ENCODE measurements at regions not wholly inside any gene's neighbourhood (a gene's known extent, or its start where the extent isn't known, plus 50 kb on each side); places are given as distances from the start of the nearest gene placed in this dataset.
"Not testable (repeated sequence)": the region's sequence is repeated elsewhere in the genome, so short reads cannot be mapped to it uniquely, and the experiment has no call there.

GRCh38 chr5:124512236-124512635 lies 234.2 kb downstream of the ZNF608 start:
- no peak for DNase-seq (ENCODE audit: low read depth)

- no peak for DNase-seq (ENCODE audit: low read depth)
Measured at GRCh38 chr5:124511791-124512190, 234.6 kb downstream of the ZNF608 start.

- no peak for DNase-seq (ENCODE audit: low read depth)
Measured at GRCh38 chr5:124507688-124508087, 238.8 kb downstream of the ZNF608 start.

- DNase-seq (ENCODE audit: low read depth): no peak
Measured at GRCh38 chr5:124504081-124504916, 242.1 kb downstream of the ZNF608 start.

- DNase-seq (ENCODE audit: low read depth): no peak
Measured at GRCh38 chr5:124502551-124502950, 243.9 kb downstream of the ZNF608 start.

GRCh38 chr5:124499818-124500217 lies 246.6 kb downstream of the ZNF608 start:
- not testable (repeated sequence) for DNase-seq (ENCODE audit: low read depth)

- DNase-seq (ENCODE audit: low read depth): not testable (repeated sequence)
Measured at GRCh38 chr5:124496968-124497367, 249.5 kb downstream of the ZNF608 start.

- no peak for DNase-seq (ENCODE audit: low read depth)
Measured at GRCh38 chr5:124494540-124495116, 251.8 kb downstream of the ZNF608 start.

GRCh38 chr5:124492444-124493224 lies 253.8 kb downstream of the ZNF608 start:
- DNase-seq (ENCODE audit: low read depth): no peak

- DNase-seq (ENCODE audit: low read depth): not testable (repeated sequence)
Measured at GRCh38 chr5:124490315-124490714, 256.1 kb downstream of the ZNF608 start.

GRCh38 chr5:124481419-124481818 lies 265.0 kb downstream of the ZNF608 start:
- DNase-seq (ENCODE audit: low read depth): no peak

- no peak for DNase-seq (ENCODE audit: low read depth)
Measured at GRCh38 chr5:124480964-124481363, 265.5 kb downstream of the ZNF608 start.

- DNase-seq (ENCODE audit: low read depth): no peak
Measured at GRCh38 chr5:124480022-124480421, 266.4 kb downstream of the ZNF608 start.

GRCh38 chr5:124478264-124478663 lies 268.2 kb downstream of the ZNF608 start:
- no peak for DNase-seq (ENCODE audit: low read depth)

GRCh38 chr5:124477577-124477976 lies 268.9 kb downstream of the ZNF608 start:
- DNase-seq (ENCODE audit: low read depth): no peak

- no peak for DNase-seq (ENCODE audit: low read depth)
Measured at GRCh38 chr5:124477062-124477461, 269.4 kb downstream of the ZNF608 start.

- DNase-seq (ENCODE audit: low read depth): no peak
Measured at GRCh38 chr5:124474528-124475215, 271.8 kb downstream of the ZNF608 start.

GRCh38 chr5:124468671-124469411 lies 277.6 kb downstream of the ZNF608 start:
- no peak for DNase-seq (ENCODE audit: low read depth)

GRCh38 chr5:124467745-124468144 lies 278.7 kb downstream of the ZNF608 start:
- DNase-seq (ENCODE audit: low read depth): no peak

GRCh38 chr5:124466011-124466410 lies 280.4 kb downstream of the ZNF608 start:
- DNase-seq (ENCODE audit: low read depth): no peak

- DNase-seq (ENCODE audit: low read depth): no peak
Measured at GRCh38 chr5:124463851-124464250, 282.6 kb downstream of the ZNF608 start.

GRCh38 chr5:124462751-124463150 lies 283.7 kb downstream of the ZNF608 start:
- no peak for DNase-seq (ENCODE audit: low read depth)

All from activated T-cell treated with anti-CD3 and anti-CD28 coated beads for 1 hour (primary cell).